Activated CD8-positive, alpha-beta memory T cell treated with anti-CD3 and anti-CD28 coated beads for 4 hours (primary cell): ENCODE measurements at regions not wholly inside any gene's neighbourhood (a gene's known extent, or its start where the extent isn't known, plus 50 kb on each side); places are given as distances from the start of the nearest gene placed in this dataset.

Experiments used
- DNase-seq, 2 donors: peaks; one replicate each; pipeline ENCODE4 v3.0.0-alpha.2; 2020; ENCODE audit warnings: low read depth in 2 of 2

DNA sequence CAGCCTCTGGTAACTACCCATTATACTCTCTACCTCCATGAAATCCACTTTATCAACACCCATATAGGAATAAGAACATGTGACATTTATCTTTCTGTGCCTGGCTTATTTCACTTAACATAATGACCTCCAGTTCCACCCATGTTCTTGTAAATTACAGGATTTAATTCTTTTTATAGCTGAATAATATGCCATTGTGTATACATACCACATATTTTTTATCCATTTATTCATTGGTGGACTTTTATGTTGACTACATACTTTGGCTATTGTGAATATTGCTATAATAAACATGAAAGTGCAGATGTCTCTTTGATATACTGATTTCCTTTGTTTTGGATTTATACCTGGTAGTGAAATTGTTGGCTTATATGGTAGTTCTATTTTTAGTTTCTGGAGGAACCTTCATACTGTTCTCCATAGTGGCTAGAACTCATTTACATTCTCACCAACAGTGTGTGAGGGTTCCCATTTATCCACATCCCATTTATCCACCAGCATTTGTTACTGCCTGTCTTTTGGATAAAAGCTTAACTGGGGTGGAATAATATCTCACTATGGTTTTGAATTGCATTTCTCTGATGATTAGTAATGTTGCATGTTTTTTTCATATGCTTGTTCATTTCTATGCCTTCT, 473.4 kb downstream of the TBL1XR1 start:
- DNase-seq: no peak

- DNase-seq: no peak
Measured at GRCh38 chr3:176714034-176714433, 483.2 kb downstream of the TBL1XR1 start.

GRCh38 chr3:176712191-176712590, 485.1 kb downstream of the TBL1XR1 start:
- no peak for DNase-seq

DNA sequence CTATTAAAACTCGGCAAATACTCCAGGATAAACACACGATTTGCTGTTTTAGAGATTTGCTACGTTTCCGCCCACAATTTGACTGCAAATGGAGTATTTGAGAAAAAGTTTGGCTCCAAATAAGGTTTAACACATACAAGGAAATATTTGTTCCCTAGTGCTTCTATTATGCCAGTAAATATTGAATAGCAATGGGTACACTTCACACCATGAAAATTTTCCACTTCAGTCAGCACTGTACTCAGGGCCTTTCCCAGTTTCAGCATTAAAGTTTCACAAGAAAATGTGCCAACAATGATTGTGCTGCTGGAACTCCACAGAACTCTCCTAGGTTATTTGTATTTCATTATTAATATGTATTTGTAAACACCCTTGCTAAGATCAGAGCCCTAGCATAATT, 498.0 kb downstream of the TBL1XR1 start:
- DNase-seq: no peak

DNA sequence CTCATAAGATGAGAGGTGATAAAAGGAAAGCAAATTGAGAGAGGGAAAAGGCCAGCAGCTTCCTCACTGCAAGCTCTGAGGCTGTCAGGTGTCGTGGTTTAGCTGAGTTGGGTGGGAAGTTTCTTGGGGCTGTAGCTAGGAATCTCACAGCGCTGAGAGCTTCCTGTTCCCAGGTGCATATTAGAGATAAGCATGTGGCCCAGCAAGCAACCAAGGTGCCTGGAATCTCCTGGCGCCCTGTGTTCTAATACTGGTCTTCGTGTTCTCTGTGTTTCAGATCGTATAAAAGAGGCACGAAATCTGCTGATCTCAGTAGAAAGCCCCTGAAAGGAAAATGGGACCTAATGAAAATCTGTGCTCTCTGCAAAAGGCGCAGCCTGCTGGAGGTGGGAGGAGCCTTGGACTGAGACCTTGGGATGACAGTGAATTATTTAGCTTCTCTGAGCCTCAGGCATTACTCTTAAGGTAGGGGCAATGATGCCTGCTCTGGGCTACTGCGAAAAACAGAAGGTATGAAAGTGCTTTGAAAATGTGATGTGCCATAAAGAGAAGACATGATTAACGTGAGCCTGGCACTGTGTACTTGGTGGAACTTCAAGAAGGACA, 499.9 kb downstream of the TBL1XR1 start:
- DNase-seq: no peak

DNA sequence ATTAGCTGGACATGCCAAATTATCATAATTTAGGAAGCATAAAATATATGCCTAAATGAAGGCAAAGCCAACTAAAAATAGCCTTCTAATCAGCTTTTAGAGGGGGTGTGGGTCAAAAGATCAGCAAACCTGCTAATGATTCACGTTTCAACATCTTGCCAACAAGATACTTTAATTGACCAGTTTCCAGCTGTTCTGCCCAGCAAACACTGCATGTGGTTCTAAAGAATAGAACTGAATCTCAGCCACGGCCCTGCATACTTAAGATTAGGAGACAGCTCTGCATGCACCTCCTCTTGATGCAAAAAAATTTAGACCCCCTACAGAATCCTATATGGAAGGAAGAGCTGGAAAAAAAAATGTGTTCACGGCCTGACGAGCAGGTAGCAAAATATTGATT, 500.5 kb downstream of the TBL1XR1 start:
- no peak for DNase-seq

- DNase-seq: no peak
Measured at GRCh38 chr3:176692966-176693785, 504.1 kb downstream of the TBL1XR1 start.

DNA sequence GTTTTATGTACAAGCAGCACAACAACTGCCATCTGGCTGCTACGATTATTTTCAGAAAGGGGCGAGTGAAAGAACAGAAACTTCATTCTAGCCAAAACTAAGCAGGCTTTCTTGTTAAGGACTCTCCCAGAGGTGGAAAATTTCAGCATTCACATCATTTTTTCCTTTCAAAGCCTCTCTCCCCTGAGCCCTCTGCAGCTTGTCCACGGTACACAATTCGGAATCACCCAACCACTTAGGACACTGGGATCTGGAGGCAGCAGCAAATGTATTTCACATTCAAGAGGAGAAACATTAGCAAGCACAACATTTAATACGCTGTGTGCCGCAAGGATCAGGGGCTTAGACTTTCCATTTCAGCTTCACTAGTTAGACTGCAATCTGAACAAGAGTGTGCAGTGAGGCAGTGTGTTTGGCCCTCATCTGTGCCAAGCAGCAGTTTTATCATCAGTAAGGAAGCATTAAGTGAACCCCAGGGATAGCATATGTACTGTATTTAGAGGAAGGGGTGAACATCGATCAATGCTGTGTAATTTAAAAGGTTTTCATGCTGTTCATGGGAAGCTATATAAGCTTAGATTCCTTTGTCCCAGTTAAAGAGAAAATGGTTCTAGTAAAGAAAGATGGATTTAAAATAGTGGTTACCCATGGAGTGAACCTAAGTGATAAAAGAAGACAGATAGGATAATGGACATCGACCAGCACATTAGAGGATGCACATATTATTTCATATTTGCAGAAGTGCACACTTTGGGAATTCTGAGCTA, 504.9 kb downstream of the TBL1XR1 start:
- DNase-seq: no peak

DNA sequence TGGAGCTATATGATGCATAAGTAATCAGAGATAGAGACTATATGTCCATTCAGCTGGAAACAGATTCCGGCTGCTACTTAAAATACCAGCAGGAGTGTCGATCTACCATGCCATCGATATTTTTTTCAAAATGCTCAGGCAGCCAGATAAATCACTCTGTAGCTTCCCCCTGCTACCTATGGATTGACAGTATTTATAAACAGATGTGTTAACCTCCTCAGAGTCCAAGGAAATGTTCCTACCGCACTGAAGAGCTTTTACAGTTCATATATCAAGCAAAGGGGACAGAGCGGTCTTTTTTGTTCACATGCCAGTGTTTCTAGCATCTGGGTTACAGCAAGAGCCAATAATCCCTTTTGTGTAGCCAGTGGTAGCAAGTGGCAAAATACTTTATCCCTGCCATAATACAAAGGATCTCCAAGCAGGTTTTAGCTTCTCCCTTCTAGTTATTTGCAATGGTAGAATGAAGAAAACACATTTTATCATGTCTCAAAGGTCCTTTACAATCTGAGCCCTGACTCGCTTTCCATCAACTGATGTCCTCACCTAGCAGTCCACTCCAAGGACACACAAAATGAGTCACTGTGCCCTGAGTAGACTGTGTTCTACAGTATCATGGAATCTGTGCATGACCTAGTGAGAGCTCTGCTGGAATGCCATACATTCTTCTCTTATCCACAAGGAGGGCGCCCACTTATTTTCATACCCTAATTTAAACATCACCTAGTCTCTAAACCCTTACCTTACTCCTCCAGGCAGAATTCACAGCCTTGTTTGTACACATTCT, 507.0 kb downstream of the TBL1XR1 start:
- no peak for DNase-seq

- no peak for DNase-seq
Measured at GRCh38 chr3:176687754-176688153, 509.5 kb downstream of the TBL1XR1 start.

- DNase-seq: no peak
Measured at GRCh38 chr3:176683382-176683781, 513.9 kb downstream of the TBL1XR1 start.

GRCh38 chr3:176663837-176664831, 533.1 kb downstream of the TBL1XR1 start:
- no peak for DNase-seq

- no peak for DNase-seq
Measured at GRCh38 chr3:176663387-176663786, 533.9 kb downstream of the TBL1XR1 start.

DNA sequence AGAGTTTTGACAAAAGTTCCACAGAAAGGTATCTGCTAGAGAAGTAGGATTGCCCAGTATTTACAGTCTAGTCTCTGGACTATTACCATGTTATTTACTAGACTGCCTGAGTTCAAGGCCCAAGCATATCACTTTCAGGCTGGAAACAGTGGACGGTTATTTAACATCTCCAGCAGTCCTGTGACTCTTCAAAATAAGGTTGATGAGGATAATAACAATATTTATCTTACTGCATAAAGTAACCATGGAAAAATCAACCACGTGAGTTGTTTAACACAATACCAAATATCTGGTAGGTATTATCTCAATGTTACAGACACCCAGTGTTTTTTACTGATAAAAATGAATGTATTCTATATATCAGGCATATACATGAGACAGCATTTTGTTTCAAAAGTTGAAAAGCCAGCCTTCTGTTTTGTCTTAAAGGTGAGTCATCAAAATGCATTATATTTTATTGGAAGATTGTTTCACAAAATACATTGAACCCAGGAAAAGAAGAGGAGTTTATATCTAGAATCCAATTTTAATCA, 535.8 kb downstream of the TBL1XR1 start:
- no peak for DNase-seq

DNA sequence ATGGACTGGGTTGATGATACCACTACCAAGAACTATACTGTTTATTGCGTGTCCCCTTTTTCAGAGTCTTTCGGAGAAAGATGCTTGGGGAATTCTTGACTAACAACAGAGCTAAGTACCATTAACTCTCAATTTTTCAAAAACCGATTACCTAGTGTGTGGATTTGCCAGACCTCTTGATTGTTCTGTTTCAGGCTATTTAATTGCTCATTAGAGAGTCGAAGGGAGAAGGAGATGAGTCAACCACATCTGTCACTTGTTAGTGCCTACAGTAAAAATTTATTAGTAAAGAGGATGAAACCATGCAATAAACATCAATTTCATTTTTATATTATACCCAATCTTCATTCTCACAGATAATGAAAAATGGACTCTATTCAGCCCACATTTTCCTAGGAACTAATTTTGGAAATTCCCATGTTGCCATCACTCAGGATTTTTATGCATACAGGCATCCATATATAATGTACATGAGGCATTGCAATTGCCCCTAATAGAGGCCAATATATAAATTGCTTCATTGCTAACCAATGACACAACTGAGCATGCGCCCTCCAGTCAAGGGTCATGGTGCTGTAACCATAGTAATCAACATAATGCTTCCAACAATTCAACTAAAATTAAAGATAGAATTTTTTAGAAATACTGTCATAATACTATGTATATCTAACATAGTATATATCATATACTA, 541.7 kb downstream of the TBL1XR1 start:
- DNase-seq: no peak

GRCh38 chr3:176651622-176652021, 545.7 kb downstream of the TBL1XR1 start:
- DNase-seq: no peak

- no peak for DNase-seq
Measured at GRCh38 chr3:176650478-176650877, 546.8 kb downstream of the TBL1XR1 start.

- no peak for DNase-seq
Measured at GRCh38 chr3:176647987-176648386, 549.3 kb downstream of the TBL1XR1 start.

DNA sequence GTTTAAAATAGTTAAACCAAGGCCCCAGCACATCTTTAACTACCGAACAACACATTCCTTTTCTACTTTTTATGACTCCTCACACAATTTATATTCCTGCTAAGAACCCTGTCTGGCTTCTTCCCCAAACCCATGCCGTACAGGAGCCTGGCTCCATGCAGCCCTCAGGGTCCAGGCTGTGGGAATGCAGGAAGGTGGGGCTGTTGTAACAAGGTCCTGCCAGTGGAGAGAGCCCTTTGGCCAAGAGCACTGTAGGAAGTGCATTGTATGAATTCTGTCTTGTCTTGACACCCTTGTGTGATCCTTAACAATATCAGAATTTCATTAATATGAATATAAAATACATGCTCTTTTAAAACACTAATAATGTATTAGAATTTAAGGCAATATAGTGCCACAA, 563.8 kb downstream of the TBL1XR1 start:
- no peak for DNase-seq
